DND-41 (cell line): ENCODE measurements at regions not wholly inside any gene's neighbourhood (a gene's known extent, or its start where the extent isn't known, plus 50 kb on each side); places are given as distances from the start of the nearest gene placed in this dataset.

Experiments used
- ATAC-seq: fragments of 200-7000 bp; cut with Tn5 transposase; 3 replicates; pipeline ENCODE4 v1.9.1; 2021; ENCODE audit warnings: low read depth; ENCODE audit not compliant: insufficient read depth
- DNase-seq: peaks from one replicate; pipeline ENCODE4 v3.0.0-alpha.2; 2020
- H2AFZ ChIP-seq: 2 replicates; pipeline ENCODE4 v1.6.0; 2012; ENCODE audit warnings: low read depth, low read length
- H3K27ac ChIP-seq: 2 replicates; pipeline ENCODE4 v1.5.1; 2012; ENCODE audit warnings: low read length, inconsistent platforms
- H3K27me3 ChIP-seq: fragments of 200-600 bp; sonication (generic); 2 replicates; pipeline ENCODE4 v1.6.0; 2012; ENCODE audit warnings: low read length, mild to moderate bottlenecking, inconsistent platforms; ENCODE audit not compliant: insufficient read depth, poor library complexity
- H3K36me3 ChIP-seq: 2 replicates; pipeline ENCODE4 v1.5.1; 2012; ENCODE audit warnings: low read length, inconsistent platforms; ENCODE audit not compliant: insufficient read depth
- H3K4me1 ChIP-seq: 2 replicates; pipeline ENCODE4 v1.5.1; 2012; ENCODE audit warnings: mild to moderate bottlenecking, low read length; ENCODE audit not compliant: insufficient read depth
- H3K4me2 ChIP-seq: 2 replicates; pipeline ENCODE4 v1.6.0; 2012; ENCODE audit warnings: mild to moderate bottlenecking, moderate library complexity, low read length, inconsistent platforms; ENCODE audit not compliant: insufficient read depth
- H3K4me3 ChIP-seq, 2 experiments: fragments of 200-600 bp in 1 of 2; shearing (Covaris generic) in 1 of 2; 2 replicates each; pipeline ENCODE4 v1.5.1; 2012 to 2016; ENCODE audit warnings: inconsistent platforms in 2 of 2, low read length in 2 of 2, mild to moderate bottlenecking in 2 of 2, low read depth in 1 of 2, moderate library complexity in 1 of 2
- H3K79me2 ChIP-seq: 2 replicates; pipeline ENCODE4 v1.6.0; 2012; ENCODE audit warnings: low read length, inconsistent platforms; ENCODE audit not compliant: insufficient read depth
- H3K9ac ChIP-seq: 2 replicates; pipeline ENCODE4 v1.6.0; 2012; ENCODE audit warnings: low read depth, mild to moderate bottlenecking, inconsistent platforms, low read length, moderate library complexity
- H3K9me3 ChIP-seq: 2 replicates; pipeline ENCODE4 v1.5.1; 2012; ENCODE audit warnings: low read length, moderate library complexity, mild to moderate bottlenecking, inconsistent platforms; ENCODE audit not compliant: insufficient read depth, severe bottlenecking
- H4K20me1 ChIP-seq: 2 replicates; pipeline ENCODE4 v1.6.0; 2012; ENCODE audit warnings: low read length; ENCODE audit not compliant: insufficient read depth
- CTCF ChIP-seq: IDR thresholded peaks from 2 replicates; pipeline ENCODE4 v1.5.1; 2012; ENCODE audit warnings: borderline replicate concordance, low read length, moderate library complexity, mild to moderate bottlenecking; ENCODE audit not compliant: poor library complexity, severe bottlenecking; ENCODE audit errors: extremely low read depth
- EZH2 ChIP-seq: IDR thresholded peaks from 3 replicates; pipeline ENCODE4 v1.6.1; 2012; ENCODE audit warnings: borderline replicate concordance, low read depth, mild to moderate bottlenecking, moderate library complexity, low read length, inconsistent platforms; ENCODE audit not compliant: severe bottlenecking

GRCh38 chr2:125264453-125264852 lies 1239.4 kb downstream of the CNTNAP5 start:
- DNase-seq: no peak
- H4K20me1 ChIP-seq: no peaks in the 10 kb centered on the region
- no peaks in the 10 kb centered on the region for H3K79me2 ChIP-seq
- no peaks in the 10 kb centered on the region for H3K27me3 ChIP-seq
- H3K9ac ChIP-seq: no peak overlapping the region
- H3K27ac ChIP-seq: no peak overlapping the region
- no peak for TF ChIP-seq CTCF
- H2AFZ ChIP-seq: no peak overlapping the region
- no peaks in the 10 kb centered on the region for H3K9me3 ChIP-seq
- no peaks in the 10 kb centered on the region for H3K36me3 ChIP-seq
- no peaks in the 10 kb centered on the region for H3K4me1 ChIP-seq
- H3K4me3 ChIP-seq: no peak overlapping the region
- no peak for ATAC-seq
- no peak overlapping the region for H3K4me2 ChIP-seq

GRCh38 chr2:125267683-125268082 lies 1242.6 kb downstream of the CNTNAP5 start:
- no peak for ATAC-seq
- Histone ChIP-seq H3K27ac (no peak overlapping the region), H4K20me1 (no peaks in the 10 kb centered on the region)

GRCh38 chr2:125272651-125273050 lies 1247.6 kb downstream of the CNTNAP5 start:
- Histone ChIP-seq H3K36me3 (no peaks in the 10 kb centered on the region), H3K79me2 (no peaks in the 10 kb centered on the region), H3K9me3 (no peaks in the 10 kb centered on the region), H2AFZ (no peak overlapping the region), H3K4me2 (no peak overlapping the region), H3K4me1 (no peaks in the 10 kb centered on the region), H3K9ac (no peak overlapping the region), H3K27me3 (no peaks in the 10 kb centered on the region), H3K27ac (no peak overlapping the region), H3K4me3 (no peak overlapping the region), H4K20me1 (no peaks in the 10 kb centered on the region)
- ATAC-seq: no peak
- DNase-seq: no peak
- no peak for TF ChIP-seq CTCF
- no peak for TF ChIP-seq EZH2

More at GRCh38 chr2:125267683-125268082, 1242.6 kb downstream of the CNTNAP5 start:
- H3K36me3 ChIP-seq: no peaks in the 10 kb centered on the region
- no peak overlapping the region for H3K4me3 ChIP-seq
- no peak overlapping the region for H3K9ac ChIP-seq
- no peaks in the 10 kb centered on the region for H3K9me3 ChIP-seq
- TF ChIP-seq EZH2: no peak
- TF ChIP-seq CTCF: no peak
- H3K4me2 ChIP-seq: no peak overlapping the region
- H2AFZ ChIP-seq: no peak overlapping the region
- DNase-seq: no peak
- H3K79me2 ChIP-seq: no peaks in the 10 kb centered on the region
- no peaks in the 10 kb centered on the region for H3K27me3 ChIP-seq
- H3K4me1 ChIP-seq: no peaks in the 10 kb centered on the region

GRCh38 chr2:125274718-125275117 lies 1249.6 kb downstream of the CNTNAP5 start:
- no peak for DNase-seq
- H4K20me1 ChIP-seq: no peaks in the 10 kb centered on the region
- no peak overlapping the region for H3K4me2 ChIP-seq

More at GRCh38 chr2:125274718-125275117, 1249.6 kb downstream of the CNTNAP5 start:
- Histone ChIP-seq H3K9ac (no peak overlapping the region), H3K4me1 (no peaks in the 10 kb centered on the region), H3K27me3 (no peaks in the 10 kb centered on the region), H2AFZ (no peak overlapping the region), H3K36me3 (no peaks in the 10 kb centered on the region), H3K4me3 (no peak overlapping the region), H3K9me3 (no peaks in the 10 kb centered on the region), H3K27ac (no peak overlapping the region), H3K79me2 (no peaks in the 10 kb centered on the region)
- TF ChIP-seq EZH2 (no peak), CTCF (no peak)
- ATAC-seq: no peak
